T47D (cell line): ENCODE measurements at regions not wholly inside any gene's neighbourhood (a gene's known extent, or its start where the extent isn't known, plus 50 kb on each side); places are given as distances from the start of the nearest gene placed in this dataset.

Source experiments
- DNase-seq, 2 experiments: peaks; one replicate each; pipeline versions ENCODE4 v3.0.0 to v3.0.0-alpha.2; 2011 to 2012; ENCODE audit warnings: low read depth in 1 of 2, low spot score in 1 of 2
- JUND ChIP-seq: IDR thresholded peaks from 2 replicates; pipeline ENCODE4 v1.6.1; 2012; ENCODE audit warnings: low read depth
- in situ Hi-C: cut with HindIII; loops from 2 replicates; pipeline ENCODE4 v1.10.0; 2016; ENCODE audit warnings: low sequenced_read_pairs, low pct_unique_long_range_greater_than_20kb

DNA sequence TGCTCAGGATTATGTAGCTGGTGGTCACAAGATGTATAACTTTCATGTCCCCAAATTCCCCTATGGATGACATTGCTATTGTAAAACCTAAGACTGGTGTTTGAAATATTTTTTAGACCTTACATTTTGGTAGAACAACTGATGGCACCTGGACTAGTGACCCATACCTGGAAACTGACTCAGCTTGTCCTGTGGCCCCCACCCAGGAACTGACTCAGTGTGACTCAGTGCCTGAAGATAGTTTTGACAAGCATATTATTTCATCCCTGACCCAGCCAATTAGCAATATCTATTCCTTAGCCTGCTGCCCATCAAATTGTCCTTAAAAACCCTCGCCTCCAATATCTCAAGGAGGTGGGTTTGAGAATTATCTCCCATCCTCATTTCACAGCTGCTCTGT lies 90.9 kb upstream of the GRIK2 start:
- DNase-seq = no peak
- in situ Hi-C loops = no loop called here
- no peak for TF ChIP-seq JUND

DNA sequence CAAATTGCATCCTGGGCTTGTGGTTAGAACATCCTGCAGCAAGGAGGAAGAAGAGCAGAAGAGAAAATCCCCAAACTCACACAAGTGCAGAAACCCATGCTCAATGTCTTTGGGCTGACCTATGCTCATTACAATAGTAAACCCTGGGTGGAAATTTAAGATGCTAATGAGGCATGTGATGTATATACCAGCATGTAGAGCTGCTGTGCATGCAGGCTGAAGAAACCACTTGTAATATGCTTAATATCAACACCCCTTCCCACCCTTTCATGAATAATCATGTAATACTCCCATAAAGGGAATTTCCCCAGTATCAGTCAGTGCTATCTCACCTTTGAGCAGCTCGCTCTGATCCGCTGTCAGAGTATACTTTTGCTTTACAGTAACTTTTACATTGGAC lies 90.0 kb upstream of the GRIK2 start:
- in situ Hi-C loops = no loop called here
- TF ChIP-seq JUND = no peak
- DNase-seq = no peak

GRCh38 chr6:101312652-101313051 lies 80.9 kb upstream of the GRIK2 start:
- in situ Hi-C loops = no loop called here
- no peak for TF ChIP-seq JUND
- DNase-seq = no peak

- no peak for TF ChIP-seq JUND
- in situ Hi-C loops = no loop called here
- no peak for DNase-seq
Observed at GRCh38 chr6:101322921-101323320, 70.6 kb upstream of the GRIK2 start.

- no peak for DNase-seq
- no peak for TF ChIP-seq JUND
- in situ Hi-C loops = no loop called here
Observed at GRCh38 chr6:101326411-101326810, 67.1 kb upstream of the GRIK2 start.

GRCh38 chr6:101341926-101342325 lies 51.6 kb upstream of the GRIK2 start:
- no peak for TF ChIP-seq JUND
- no peak for DNase-seq
- in situ Hi-C loops = no loop called here
